ENCODE measurements at regions not wholly inside any gene's neighbourhood (a gene's known extent, or its start where the extent isn't known, plus 50 kb on each side); places are given as distances from the start of the nearest gene placed in this dataset.
"Not testable (repeated sequence)": the region's sequence is repeated elsewhere in the genome, so short reads cannot be mapped to it uniquely, and the experiment has no call there.

GRCh38 chr16:8452941-8453340, 137.4 kb downstream of the TMEM114 start:
- DNase-seq, result no peak

- no peak for DNase-seq
Measured at GRCh38 chr16:8436931-8437330, 153.4 kb downstream of the TMEM114 start.

DNA sequence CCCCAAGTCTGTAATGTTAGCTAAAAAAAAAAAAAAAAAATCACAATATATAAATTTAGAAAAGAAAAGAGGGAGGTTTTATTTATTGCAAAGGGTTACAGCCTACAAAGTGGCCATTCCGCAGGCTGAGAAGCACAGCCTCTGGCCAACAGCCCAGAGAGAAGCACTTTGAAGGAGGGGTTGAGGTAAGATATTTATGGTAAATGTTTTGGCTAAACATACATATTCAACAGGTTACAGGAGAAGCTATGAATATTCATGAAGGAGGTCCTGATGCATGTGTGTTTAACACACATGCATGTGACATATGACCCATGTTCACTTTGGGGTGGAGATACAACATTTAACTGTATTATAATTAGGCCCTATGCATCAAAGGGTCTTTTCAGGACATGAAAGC, 158.5 kb downstream of the TMEM114 start:
- DNase-seq, result no peak

DNA sequence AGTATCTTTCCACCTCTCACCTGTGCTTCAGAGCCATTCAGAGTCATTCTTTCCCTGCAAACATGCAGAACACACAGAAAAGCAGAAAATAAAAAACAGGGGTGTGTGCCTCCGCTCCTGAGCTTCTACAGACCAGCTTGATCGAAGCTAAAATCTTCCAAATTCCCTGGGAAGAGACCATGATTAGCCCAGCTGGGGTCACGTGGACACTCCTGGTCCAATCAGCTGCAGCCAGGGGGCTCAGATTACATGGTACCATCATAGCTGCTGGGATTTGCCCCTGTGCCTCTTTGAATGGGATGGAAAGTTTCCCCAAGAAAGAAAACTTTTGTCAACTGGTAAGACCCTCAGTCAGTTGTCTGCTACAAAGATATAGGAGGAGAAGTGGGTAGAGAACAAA, 159.9 kb downstream of the TMEM114 start:
- no peak for DNase-seq

GRCh38 chr16:8426569-8426968, 163.7 kb downstream of the TMEM114 start:
- DNase-seq, result no peak

- DNase-seq, result no peak
Measured at GRCh38 chr16:8417145-8417544, 173.2 kb downstream of the TMEM114 start.

DNA sequence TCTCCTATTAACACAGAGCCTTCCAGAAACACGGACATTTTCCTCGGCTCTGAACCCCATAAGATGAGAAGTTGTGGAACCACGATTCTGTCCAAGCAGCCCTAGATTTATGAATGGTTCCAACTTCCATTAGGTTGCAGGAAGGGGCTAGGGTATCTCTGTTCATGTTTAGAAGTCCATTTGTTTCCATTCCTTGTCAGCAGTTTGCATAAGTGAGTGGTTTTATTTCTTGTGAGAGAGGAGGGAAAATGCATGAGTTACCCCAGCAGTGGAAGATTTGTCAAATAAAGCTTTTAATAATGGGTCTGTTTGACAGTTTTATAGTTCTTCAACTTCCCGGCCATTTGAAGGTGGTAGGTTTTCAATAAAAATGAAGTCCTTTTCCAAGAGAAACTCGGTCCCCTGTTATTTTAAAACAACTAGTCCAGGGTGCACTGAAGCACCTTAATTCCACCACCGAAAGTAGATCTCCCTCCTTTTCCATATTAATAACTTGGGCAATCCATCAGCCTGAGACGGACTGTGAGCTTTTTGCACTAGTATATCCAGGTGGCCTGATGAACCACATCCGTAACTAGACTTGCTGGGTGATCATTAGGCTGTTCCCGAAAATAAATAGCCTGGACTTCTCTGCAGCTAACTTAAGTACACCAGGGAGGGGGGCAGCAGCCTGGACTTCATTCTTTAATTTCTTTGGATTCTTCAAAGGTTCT, 181.3 kb downstream of the TMEM114 start:
- no peak for DNase-seq

DNA sequence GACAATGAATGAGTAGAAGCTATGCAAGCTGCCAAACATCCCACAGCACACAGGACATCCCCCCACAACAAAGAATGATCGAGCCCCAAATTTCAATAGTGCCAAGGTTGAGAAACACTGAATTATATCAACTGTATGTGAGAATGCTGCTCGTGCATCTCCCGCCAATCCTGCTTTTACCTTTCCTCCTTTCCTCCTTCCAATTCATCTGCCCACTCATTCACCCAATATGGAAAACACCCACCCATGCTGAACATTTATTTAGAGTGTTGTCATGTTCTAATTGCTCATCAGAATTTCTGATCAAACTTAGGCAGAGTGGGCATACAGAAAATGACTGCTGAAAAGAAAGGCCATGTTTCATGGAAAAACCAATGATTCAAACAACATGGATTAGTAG, 183.0 kb downstream of the TMEM114 start:
- DNase-seq, result no peak

- DNase-seq, result no peak
Measured at GRCh38 chr16:8403978-8404749, 186.1 kb downstream of the TMEM114 start.

GRCh38 chr16:8402981-8403843, 187.1 kb downstream of the TMEM114 start:
- DNase-seq, result no peak

DNA sequence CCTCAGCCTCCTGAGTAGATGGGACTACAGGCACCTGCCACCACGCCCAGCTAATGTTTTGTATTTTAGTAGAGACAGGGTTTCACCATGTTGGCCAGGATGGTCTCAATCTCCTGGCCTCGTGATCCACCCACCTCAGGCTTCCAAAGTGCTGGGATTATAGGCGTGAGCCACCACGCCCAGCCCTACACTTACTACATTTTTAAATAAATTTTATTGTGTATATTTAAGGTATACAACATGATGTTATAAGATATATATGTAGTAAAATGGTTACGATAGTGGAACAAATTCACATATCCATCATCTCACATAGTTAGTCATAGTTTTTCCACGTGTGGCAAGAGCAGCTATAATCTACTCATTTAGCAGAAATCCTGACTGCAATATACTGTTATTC, 189.6 kb downstream of the TMEM114 start:
- DNase-seq, result not testable (repeated sequence)

DNA sequence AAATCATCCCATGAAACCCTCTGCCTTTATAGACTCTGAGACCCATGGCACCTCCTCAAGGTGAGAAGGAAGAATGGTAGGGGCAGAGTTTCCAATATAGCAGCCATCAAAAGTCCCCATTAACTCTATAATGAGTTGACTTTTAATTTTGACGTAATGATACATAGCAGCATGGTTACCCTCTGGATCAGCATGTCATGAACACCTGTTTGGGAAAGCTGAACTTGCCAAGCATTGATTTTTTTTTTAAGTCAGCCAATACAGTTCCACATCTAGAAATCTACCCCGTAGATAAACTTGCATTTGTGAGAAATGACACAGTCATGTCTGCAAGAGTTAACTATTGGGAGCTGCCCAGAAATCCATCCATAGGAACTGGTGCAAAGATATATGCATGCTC, 191.8 kb downstream of the TMEM114 start:
- DNase-seq, result no peak

DNA sequence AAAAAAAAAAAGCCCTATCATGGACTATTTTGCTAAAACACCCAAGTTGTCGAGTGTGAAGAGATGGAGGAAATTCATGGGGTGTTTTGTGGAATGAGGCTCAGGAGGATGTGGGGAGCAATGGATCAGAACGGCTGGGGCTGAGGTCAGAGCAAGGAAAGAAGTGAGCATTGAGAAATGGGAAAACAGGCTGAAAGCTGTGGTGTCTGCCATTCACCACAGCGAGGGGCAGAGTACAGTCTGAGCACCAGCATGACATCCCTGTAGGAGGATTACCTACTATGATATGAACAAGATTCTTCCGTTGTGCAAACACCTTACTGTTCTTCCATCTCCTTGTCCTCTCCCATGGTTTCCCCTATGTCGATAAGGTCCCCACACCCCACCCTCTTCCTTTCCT, 193.1 kb downstream of the TMEM114 start:
- DNase-seq, result no peak

DNA sequence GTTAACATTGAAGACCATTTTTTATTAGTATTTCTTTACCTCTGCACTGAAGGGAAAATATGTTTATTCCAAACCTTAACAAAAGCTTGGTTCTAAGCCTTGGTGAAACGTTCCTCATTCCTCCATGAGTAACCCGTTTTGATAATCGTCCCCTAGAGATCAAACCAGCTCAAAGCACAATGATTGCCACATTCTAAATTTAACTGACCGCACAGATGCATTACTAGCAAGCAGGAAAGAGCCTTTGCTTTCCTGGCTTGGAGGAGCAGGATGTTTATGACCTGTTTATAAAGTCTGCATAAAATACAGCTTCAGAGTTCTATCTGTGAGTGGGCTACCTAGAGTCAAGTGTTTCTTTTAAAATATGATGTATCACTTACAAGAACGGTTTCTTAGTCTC, 193.8 kb downstream of the TMEM114 start:
- no peak for DNase-seq

GRCh38 chr16:8391257-8391656, 199.1 kb downstream of the TMEM114 start:
- no peak for DNase-seq

DNA sequence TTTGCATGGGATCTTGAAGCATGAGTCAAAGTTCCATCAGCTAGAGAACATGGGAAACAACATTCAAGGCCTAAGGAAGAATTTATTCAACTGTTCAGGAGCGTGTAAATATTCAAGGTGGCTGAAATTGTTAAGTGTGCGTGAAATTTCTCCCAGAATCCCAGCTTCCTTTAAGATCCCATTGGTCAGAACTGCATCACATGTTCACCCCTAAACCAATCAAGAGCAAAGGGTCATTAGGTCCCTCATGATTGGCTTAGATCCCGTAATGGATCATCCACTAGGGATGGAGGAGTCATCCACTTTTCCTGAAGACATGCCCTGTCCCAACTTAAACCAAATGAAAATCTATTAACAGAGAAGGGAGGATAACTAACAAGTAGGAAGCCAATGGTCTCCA, 201.6 kb downstream of the TMEM114 start:
- DNase-seq, result no peak

GRCh38 chr16:8381814-8382213, 208.5 kb downstream of the TMEM114 start:
- no peak for DNase-seq

GRCh38 chr16:8380311-8380710, 210.0 kb downstream of the TMEM114 start:
- DNase-seq, result no peak

- no peak for DNase-seq
Measured at GRCh38 chr16:8377864-8378263, 212.4 kb downstream of the TMEM114 start.

- no peak for DNase-seq
Measured at GRCh38 chr16:8376858-8377257, 213.5 kb downstream of the TMEM114 start.

- no peak for DNase-seq
Measured at GRCh38 chr16:8376430-8376829, 213.9 kb downstream of the TMEM114 start.

- DNase-seq, result no peak
Measured at GRCh38 chr16:8375232-8375587, 215.1 kb downstream of the TMEM114 start.

GRCh38 chr16:8374586-8375231, 215.6 kb downstream of the TMEM114 start:
- no peak for DNase-seq

All from right hindlimb (tissue), 1 donor.